Activated CD8-positive, alpha-beta T cell treated with anti-CD3 and anti-CD28 coated beads for 36 hours (primary cell): ENCODE measurements at regions not wholly inside any gene's neighbourhood (a gene's known extent, or its start where the extent isn't known, plus 50 kb on each side); places are given as distances from the start of the nearest gene placed in this dataset.

Experiments used
- ATAC-seq: fragments of 200-7000 bp; cut with Tn5 transposase; one replicate; pipeline ENCODE4 v1.10.0; 2021; ENCODE audit warnings: mild to moderate bottlenecking, moderate library complexity
- CTCF ChIA-PET: fragments of 350-600 bp; sonication (Branson Sonifier 250); formaldehyde crosslinking; loops from one replicate; lab custom pipeline; 2021; ENCODE audit warnings: antibody characterized with exemption; lab: Charles Lee
- POLR2A ChIA-PET: fragments of 350-600 bp; sonication (Branson Sonifier 250); formaldehyde crosslinking; loops from one replicate; lab custom pipeline; 2021; ENCODE audit warnings: antibody characterized with exemption; lab: Charles Lee
- DNase-seq: peaks from one replicate; pipeline ENCODE4 v3.0.0-alpha.2; 2020
- H3K27ac Mint-ChIP-seq: one replicate; pipeline ENCODE4 v1.8.0; 2021; ENCODE audit warnings: mild to moderate bottlenecking, mixed read lengths
- H3K27me3 Mint-ChIP-seq: one replicate; pipeline ENCODE4 v1.8.0; 2021; ENCODE audit warnings: mixed read lengths
- H3K36me3 Mint-ChIP-seq: one replicate; pipeline ENCODE4 v1.8.0; 2021; ENCODE audit warnings: low read depth, mixed read lengths
- H3K4me1 Mint-ChIP-seq: one replicate; pipeline ENCODE4 v1.8.0; 2021; ENCODE audit warnings: low read depth, mixed read lengths
- H3K4me3 Mint-ChIP-seq: one replicate; pipeline ENCODE4 v1.8.0; 2021; ENCODE audit warnings: mild to moderate bottlenecking, moderate library complexity, mixed read lengths
- H3K9me3 Mint-ChIP-seq: one replicate; pipeline ENCODE4 v1.8.0; 2021; ENCODE audit warnings: mixed read lengths
- intact Hi-C: fragments of 100-400 bp; cut with micrococcal nuclease; formaldehyde crosslinking; loops from one replicate; pipeline ENCODE4 v1.10.0; 2022
- TF ChIP-seq, protein P1 (sequence below): fragments of 200-600 bp; IDR thresholded peaks from one replicate; pipeline ENCODE4 v1.8.0; 2022; ENCODE audit warnings: antibody characterized with exemption, mild to moderate bottlenecking

DNA sequence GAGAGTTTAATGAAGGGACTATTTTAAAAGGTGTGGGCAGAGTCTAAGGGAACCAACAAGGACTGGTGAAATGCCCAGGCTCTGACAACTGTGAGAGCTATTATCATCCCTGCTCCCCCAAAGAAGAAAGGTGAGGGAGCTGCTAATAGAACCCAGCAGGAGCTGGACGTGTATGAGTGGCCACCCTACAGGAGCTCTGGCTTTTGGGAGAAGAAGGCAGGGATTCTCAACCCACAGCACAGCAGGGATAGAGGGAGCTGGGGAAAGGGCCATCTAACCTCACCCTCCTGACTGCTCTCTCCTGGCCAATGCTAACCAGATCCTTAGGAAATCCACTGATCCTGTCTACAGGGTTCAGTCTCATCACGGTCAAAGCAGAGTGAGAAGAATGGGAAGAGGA is 57.1 kb downstream of the GRIN2B start:
- TF ChIP-seq, protein P1, sequence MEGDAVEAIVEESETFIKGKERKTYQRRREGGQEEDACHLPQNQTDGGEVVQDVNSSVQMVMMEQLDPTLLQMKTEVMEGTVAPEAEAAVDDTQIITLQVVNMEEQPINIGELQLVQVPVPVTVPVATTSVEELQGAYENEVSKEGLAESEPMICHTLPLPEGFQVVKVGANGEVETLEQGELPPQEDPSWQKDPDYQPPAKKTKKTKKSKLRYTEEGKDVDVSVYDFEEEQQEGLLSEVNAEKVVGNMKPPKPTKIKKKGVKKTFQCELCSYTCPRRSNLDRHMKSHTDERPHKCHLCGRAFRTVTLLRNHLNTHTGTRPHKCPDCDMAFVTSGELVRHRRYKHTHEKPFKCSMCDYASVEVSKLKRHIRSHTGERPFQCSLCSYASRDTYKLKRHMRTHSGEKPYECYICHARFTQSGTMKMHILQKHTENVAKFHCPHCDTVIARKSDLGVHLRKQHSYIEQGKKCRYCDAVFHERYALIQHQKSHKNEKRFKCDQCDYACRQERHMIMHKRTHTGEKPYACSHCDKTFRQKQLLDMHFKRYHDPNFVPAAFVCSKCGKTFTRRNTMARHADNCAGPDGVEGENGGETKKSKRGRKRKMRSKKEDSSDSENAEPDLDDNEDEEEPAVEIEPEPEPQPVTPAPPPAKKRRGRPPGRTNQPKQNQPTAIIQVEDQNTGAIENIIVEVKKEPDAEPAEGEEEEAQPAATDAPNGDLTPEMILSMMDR, result no peak
- H3K36me3 Mint-ChIP-seq, result no peaks in the 10 kb centered on the region
- no peak for ATAC-seq

GRCh38 chr12:13918897-13919296 is 62.5 kb downstream of the GRIN2B start:
- Mint-ChIP-seq H3K9me3 (no peaks in the 10 kb centered on the region), H3K4me3 (no peak overlapping the region), H3K27me3 (peaks cover 1% of the 10 kb centered on the region), H3K36me3 (no peaks in the 10 kb centered on the region), H3K4me1 (no peaks in the 10 kb centered on the region), H3K27ac (no peak overlapping the region)
- ATAC-seq, result no peak
- ChIA-PET CTCF (no interaction called here), POLR2A (no interaction called here)
- TF ChIP-seq, protein P1, result no peak
- intact Hi-C loops, result no loop called here
- no peak for DNase-seq

More for the DNA sequence above, 57.1 kb downstream of the GRIN2B start:
- intact Hi-C loops, result no loop called here
- Mint-ChIP-seq H3K9me3 (no peaks in the 10 kb centered on the region), H3K27me3 (peaks cover 3% of the 10 kb centered on the region), H3K27ac (no peak overlapping the region), H3K4me3 (no peak overlapping the region), H3K4me1 (no peaks in the 10 kb centered on the region)
- DNase-seq, result no peak
- CTCF ChIA-PET, result no interaction called here
- POLR2A ChIA-PET, result no interaction called here

GRCh38 chr12:13915096-13915495 is 66.3 kb downstream of the GRIN2B start:
- ChIA-PET CTCF (no interaction called here), POLR2A (no interaction called here)
- Mint-ChIP-seq H3K4me3 (no peak overlapping the region), H3K27me3 (peaks cover 3% of the 10 kb centered on the region), H3K9me3 (no peaks in the 10 kb centered on the region), H3K36me3 (no peaks in the 10 kb centered on the region), H3K4me1 (no peaks in the 10 kb centered on the region), H3K27ac (no peak overlapping the region)
- TF ChIP-seq, protein P1, result no peak
- intact Hi-C loops, result no loop called here
- ATAC-seq (no peak), DNase-seq (no peak)

- H3K27ac Mint-ChIP-seq, result no peak overlapping the region
- TF ChIP-seq, protein P1, result no peak
- no peaks in the 10 kb centered on the region for H3K4me1 Mint-ChIP-seq
- POLR2A ChIA-PET, result no interaction called here
- ATAC-seq, result no peak
- no peak overlapping the region for H3K4me3 Mint-ChIP-seq
- H3K36me3 Mint-ChIP-seq, result no peaks in the 10 kb centered on the region
- DNase-seq, result no peak
- intact Hi-C loops, result no loop called here
- H3K9me3 Mint-ChIP-seq, result no peaks in the 10 kb centered on the region
- H3K27me3 Mint-ChIP-seq, result peaks cover 6% of the 10 kb centered on the region
- CTCF ChIA-PET, result no interaction called here
Measured at GRCh38 chr12:13913371-13913770, 68.0 kb downstream of the GRIN2B start.

GRCh38 chr12:13911756-13912554 is 69.4 kb downstream of the GRIN2B start:
- TF ChIP-seq, protein P1, result no peak
- H3K9me3 Mint-ChIP-seq, result no peaks in the 10 kb centered on the region
- H3K36me3 Mint-ChIP-seq, result no peaks in the 10 kb centered on the region
- H3K27me3 Mint-ChIP-seq, result peaks cover 6% of the 10 kb centered on the region
- H3K4me3 Mint-ChIP-seq, result no peak overlapping the region
- no peak for ATAC-seq
- CTCF ChIA-PET, result no interaction called here
- DNase-seq, result no peak
- no peak overlapping the region for H3K27ac Mint-ChIP-seq
- intact Hi-C loops, result no loop called here
- H3K4me1 Mint-ChIP-seq, result no peaks in the 10 kb centered on the region
- POLR2A ChIA-PET, result no interaction called here
